HG03066 (cell line): ENCODE measurements at regions not wholly inside any gene's neighbourhood (a gene's known extent, or its start where the extent isn't known, plus 50 kb on each side); places are given as distances from the start of the nearest gene placed in this dataset.

Source experiments
- ATAC-seq: cut with Tn5 transposase; IDR thresholded peaks from one replicate; pipeline ENCODE4 v1.9.1; 2021; ENCODE audit warnings: low read depth; ENCODE audit not compliant: unreplicated experiment

DNA sequence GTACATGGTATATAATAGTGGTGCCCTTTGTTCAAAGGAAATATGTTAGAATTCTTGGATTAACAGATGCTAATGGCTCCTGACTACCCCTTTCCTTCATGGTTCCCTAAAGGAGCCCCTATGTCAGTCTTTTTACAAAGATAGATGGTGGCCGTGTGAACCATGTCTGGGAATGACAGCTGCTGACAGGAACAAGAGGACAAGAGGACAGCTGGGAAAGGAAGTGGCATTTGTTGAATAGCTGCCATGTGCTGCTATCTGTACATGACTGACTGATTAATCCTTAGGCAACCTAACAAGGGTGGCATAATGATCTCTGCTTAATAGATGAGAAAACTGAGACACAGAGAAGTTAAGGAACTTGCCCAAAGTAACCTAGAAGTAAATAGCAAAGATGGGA lies 321.7 kb downstream of the ZNF621 start:
- no peak for ATAC-seq

DNA sequence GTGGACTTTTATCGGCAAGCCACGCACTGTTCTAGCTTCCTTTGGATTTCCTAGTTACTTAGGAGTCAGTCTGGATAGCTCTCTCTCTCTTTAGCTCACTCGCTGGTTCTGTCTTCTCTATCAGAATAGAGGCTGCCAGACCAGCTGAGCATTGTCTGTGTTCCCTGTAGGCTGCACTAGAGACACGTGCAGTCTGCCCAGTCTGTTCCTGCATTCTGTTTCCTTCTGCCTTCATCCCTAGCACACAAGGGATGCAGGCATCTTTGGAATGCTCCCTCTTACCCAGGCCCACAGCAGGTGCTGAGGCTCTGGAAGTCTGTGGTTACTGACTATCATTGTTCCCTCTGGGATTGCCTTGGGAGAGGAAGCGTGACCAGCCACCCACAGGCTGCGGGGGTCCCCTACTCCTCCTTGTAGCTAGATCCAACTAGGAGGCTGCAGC lies 322.8 kb downstream of the ZNF621 start:
- no peak for ATAC-seq

DNA sequence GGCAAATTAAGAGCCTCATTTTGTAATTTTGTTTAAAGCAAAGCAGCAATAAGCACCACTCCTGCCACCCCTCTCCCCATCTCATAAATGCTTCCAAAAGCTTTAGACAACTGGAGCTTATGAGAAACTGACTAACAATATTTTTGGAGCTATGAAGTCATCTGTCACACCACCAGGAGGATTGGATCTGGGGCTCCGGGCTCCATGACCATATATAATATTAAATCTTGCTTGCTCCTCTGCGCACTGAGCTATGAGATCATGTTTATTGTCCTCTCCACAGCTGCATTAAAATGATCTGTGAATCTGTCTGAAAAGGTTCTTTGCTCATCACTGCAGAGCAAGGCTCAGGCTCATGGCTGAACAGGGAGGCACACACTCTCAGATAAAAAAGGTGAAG lies 323.7 kb downstream of the ZNF621 start:
- ATAC-seq, result no peak

DNA sequence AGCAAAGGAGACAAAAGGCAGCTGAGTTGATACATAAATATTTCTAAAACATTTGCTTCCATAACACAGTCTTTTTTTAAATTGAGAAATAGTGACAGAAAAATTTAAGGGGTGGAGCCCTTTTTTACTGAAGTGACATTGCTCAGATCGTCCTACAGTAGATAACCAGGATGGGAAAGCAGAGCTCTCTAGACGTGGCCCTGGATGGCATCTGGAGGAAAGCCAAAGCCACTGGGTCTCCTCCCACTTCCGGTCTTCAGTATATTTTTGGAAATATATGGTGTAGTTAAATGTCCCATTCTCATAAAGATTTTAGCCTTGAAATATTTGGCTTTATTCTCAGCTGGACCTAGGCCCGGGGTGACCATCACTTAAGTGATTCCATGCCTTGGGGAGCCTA lies 326.1 kb downstream of the ZNF621 start:
- no peak for ATAC-seq

DNA sequence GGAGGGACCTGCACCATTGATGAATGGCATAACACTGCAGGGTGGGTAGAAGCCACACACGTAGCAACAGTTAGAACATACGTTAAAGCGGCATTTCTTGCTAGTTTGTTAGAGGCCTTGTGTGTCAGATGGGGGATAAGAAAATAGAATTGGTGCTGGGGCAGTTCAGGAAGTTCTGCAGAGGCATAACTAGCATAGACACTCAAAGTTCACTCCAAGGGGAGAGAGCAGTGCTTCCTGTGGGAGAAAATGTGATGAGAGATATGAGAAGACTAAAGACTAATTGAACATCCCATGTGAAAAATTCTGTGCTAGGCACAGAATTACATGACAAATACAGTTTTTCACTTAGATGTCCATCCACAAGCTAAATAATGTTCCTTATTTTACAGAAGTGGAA lies 327.1 kb downstream of the ZNF621 start:
- no peak for ATAC-seq

DNA sequence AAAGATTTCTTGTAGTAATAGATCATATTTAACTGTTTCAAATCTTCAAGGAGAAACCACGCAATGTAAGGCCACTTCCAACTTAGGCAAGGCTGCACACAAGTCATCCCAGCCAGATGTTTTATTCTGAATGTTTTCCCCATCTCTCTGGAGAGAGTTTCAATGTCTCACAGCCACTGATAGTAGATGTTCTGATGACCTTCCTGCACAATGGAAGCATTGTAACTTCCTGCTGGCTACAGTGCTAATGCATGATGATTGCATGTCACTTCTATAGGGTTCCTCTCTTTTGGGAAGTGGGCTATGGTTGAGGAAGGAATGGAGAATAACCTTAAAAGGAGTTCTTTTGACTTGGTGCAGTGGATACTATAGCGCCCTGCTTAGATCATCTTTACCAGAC lies 328.0 kb downstream of the ZNF621 start:
- no peak for ATAC-seq

DNA sequence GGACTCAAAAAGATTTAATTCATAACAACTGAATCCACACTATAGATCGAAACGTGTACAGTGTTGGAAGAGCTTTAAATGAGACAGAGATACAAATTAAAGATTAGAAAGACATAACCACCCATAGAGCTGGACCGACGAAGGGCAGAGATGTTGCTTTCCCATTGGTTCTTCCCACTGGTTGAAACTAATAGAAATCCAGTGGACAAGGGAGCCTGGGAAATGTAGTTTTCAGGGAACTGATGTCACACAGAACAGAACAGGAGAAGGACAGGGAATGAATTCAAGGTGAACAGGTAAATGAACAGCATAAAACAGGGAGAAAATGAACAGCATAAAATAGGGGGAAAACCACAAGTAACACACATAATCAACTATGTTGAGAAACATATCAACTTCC lies 328.7 kb downstream of the ZNF621 start:
- no peak for ATAC-seq

DNA sequence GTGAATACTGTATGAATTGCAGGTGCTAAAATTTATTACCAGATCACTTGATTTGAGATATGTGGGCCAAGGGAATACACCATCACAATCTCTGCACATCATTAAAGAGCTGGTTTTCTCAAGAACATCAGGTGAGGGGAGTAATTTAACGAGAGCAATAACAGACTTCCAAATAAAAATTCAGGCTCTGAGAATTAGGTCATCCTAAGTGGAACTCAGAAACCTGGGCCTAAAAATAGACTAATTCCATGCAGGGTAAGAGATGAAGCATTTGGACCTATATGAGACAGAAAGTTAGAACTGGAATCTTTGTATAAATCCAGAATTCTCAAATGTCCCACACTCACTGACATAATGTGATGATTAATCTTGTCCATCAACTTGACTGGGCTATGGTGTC lies 331.1 kb downstream of the ZNF621 start:
- ATAC-seq, result no peak

DNA sequence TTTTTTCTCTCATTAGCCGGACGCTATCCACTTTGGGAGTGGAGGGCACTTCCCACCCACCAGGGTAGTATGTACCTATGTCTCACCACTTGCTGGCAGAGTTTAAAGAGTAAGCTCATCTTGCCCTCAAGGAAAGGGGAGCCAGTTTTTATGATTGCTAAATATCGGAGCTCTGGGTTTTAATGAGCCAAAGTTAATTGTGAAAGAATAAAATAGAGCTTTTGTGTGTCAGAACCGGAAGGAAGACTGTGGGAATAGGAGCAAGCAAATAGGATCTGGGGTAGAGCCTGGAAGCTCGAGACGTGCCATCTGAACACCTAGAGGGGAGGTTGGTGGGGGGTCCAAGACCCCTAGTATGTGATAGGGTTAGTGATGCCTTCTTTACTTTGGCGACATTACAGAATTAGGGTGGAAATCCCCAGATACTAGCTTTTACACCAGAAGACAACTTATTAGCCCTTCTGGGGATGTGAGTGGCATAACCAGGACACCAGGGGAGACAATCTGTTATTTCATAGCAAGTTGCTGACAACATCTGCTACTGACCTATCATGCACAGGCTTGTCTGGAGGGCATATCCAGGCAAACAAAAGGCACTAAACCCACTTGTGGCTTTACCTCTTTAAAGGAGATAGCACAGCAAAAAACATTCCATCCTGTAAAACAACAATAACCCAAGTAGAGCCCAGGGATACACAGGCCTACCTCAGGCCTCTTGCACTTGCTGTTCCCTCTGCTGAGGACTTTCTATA lies 333.8 kb downstream of the ZNF621 start:
- ATAC-seq, result no peak

DNA sequence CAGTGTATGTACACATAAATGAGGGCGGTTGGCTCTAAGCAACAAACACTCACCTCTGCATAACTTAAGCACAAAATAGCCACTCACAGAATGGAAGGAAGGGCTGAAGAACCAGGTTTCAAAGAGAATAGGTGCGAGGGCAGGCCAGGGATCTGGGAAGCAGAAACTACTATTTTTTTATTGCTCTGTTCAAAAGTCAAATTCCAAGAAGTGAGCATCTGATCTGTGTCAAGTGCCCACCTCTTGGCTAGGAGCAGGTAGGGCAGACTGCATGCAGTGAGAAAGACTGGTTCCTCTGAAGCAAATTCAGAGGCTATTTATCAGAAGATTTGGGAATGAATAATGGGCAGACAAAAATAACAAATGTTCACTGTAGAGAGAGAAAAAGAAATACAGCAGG lies 336.4 kb upstream of the CTNNB1 start:
- ATAC-seq, result no peak

DNA sequence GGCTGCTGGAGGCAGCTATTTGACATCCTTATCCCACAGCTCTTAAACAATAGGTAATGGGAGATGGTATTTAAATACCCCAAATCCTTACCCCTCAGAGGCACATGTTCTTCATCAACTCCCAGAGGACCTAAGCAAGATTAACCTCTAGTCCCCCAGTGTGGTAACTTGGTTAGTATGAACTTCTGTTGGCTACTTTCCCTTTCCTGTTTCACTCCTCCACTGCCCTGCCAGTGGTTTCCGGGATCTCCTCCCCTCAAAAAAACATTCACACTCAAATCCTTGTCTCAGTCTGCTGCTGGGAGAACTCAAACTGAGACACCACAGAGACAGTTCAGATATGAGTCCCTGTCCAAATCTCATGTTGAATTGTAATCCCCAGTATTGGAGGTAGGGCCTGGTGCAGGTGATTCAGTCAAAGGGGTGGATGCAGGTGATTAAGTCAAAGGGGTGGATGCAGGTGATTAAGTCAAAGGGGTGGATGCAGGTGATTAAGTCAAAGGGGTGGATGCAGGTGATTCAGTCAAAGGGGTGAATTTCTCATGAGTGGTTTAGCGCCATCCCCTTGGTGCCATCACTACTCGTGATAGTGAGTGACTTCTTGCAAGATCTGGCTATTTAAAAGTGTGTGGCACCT lies 335.0 kb upstream of the CTNNB1 start:
- no peak for ATAC-seq

DNA sequence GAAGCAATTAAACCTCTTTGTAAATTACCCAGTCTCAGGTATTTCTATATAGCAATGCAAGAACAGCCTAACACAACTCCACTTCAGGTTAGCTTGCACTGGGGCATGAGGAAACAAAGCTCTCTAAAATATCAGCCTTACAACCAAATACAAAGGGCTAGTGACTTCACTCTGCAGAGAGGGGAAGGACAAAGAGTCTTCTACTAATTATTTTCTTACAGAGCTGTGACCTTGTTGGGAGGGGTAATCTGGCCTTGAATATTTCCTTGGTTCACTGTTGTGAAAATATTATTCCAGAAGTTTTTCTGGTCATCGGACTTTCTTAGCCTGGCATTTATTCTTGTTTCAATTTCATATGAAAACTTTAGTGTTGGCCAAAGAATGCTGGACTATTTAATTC lies 334.4 kb upstream of the CTNNB1 start:
- ATAC-seq, result no peak

DNA sequence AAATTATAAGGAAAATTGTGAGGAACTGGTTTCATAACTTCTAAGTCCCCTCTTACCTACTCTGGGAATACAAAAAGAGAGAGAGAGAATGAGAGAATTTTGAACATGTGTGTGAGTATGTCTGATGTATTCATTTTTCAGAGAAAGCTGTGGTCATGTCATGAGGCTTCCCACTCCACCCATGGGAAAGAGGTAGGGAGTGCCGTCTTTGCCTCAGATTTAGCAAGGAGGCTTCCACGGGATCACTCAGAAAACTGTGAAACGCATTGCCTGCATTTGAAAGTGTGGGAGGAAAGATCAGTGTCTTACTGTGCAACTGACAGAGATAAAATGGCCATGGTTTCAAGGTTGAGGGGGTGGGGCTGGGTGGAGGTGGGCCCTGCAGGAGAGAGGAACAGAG lies 331.5 kb upstream of the CTNNB1 start:
- no peak for ATAC-seq

DNA sequence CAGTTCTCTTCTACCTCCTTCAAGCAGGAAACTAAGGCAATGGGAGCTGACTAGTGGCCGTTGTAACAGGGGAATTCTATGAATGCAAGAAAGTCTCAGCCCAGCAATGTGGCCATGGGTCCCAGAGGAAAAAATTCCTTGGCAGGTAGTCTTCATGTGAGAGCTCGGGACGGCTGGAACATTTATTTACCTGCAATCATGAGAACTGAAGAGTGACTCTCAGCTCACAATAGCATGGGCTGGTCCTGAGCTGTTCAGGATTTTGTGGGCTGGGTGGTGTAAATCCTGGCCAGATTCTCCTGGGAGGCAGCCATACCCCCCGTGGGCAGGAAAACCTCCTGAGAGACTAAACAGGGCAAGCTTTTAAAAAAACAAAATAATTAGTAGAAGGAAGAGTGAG lies 330.3 kb upstream of the CTNNB1 start:
- ATAC-seq, result no peak

DNA sequence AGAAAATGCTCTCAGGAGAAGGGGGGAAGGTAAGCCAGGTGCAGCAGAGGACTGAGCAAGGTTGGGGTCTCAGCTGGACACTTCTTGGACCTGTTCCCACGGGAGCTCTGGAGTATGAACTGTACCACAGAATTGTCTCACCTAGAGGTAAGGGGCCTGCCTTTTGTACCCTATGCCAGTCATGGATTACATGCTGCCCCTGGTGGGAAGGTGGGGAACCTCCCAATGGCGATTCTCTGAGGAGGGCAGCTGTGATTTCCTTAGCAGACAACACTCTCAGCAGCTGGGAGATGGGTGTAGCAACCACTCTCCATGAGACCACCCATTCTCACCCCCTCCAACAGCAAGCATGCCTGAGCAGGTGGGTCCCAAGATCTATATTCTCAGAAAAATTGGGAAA lies 329.4 kb upstream of the CTNNB1 start:
- no peak for ATAC-seq

DNA sequence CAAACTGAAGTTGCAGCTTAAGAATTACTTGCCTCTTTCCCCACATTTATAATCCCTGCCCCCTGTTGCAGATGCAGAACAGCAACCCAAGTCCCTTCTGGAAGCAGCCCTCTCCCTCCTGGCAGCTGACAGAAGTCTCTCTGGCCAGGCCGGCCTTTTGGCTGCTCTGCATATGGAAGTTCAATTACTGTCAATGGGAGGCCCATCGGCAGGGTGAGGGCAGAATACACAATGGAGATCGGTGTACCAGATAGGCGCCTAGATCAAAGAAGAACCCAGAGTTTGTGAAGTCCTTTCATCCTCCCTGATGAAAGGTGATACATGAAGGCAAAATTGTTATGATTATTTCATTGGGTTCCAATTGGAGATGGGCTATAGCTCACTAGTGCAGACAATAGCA lies 327.9 kb upstream of the CTNNB1 start:
- no peak for ATAC-seq

DNA sequence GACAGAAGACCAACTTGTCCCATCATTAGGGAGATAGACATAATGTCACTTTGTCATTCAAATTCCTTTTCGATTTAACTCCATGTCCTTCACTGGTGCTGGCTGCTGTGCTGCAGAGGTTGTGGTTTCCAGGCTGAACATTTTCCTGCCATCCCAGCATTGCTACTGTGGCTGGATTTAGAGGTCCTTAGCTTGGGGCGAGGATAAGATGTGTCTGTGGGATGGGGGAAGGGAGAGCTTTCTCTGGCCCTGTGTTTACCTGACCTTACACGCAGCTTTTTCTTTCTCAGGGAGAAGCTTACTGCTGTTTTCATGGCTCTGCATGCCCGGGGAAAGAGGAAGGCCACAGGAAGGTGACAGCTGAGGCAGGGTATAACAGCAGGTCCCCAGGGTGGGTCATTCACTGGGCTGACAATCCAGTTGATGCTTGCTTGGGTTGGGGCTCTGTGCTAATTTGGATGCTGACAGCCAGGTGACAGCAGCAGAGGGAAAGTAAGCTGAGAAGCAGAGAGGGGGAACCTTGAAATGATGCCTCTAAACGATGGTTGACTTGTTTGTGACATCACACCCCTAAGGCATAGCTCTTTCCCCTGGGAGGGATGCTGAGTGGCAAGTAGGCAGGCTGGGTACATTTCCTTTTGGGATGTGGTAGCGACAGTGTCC lies 326.9 kb upstream of the CTNNB1 start:
- ATAC-seq, result no peak

DNA sequence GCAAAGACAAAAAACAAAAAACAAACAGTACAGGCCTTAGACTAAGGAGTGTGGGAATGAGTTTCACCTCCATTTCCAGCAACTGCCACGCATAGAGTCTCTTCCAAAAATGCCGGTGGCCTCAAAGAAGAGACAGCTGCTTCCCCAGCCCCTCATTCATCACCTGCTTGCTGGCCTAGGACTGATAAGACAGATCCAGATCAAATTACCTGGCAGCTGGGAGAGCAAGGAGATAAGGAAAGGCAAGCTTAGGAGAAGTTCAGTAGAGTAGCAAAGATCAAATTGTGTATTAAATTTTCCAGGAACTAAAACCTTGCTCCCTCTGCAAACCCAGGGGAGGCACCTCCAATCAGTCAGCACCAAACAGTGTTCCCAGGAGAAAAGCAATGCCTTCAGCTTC lies 325.8 kb upstream of the CTNNB1 start:
- no peak for ATAC-seq

DNA sequence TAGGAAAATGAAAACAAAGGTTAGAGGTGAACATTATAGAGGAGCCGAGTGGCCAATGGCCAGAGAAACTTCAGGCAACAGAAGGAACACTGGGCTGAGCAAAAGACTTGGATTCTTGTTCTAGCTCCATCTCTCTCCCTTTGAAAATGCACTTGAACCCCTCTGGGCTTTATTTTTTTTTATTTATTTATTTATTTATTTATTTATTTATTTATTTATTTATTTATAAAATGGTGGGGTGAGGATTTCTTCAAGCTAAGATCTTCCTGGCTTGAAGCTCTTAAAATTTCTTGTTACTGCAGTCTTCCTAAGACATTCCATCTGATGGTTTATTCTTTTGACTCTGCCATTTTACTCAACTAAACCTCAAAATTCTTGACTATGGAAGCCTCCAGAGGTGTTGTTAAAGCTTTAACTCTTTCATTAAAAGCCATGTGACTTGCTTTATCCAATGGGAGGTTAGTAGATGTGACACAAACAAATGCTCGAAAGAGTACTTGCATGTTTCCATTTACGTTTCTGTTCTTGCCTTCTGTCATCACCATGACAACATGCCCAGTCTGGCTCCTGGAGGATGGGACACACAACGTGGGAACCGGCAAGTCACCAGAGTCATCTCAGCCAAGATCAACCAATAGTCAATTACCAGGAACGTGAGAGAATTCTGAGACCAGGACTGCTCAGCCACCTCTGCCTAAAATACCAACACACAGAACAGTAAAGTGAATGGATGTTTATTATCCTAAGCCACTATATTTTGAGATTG lies 325.2 kb upstream of the CTNNB1 start:
- ATAC-seq, result no peak

DNA sequence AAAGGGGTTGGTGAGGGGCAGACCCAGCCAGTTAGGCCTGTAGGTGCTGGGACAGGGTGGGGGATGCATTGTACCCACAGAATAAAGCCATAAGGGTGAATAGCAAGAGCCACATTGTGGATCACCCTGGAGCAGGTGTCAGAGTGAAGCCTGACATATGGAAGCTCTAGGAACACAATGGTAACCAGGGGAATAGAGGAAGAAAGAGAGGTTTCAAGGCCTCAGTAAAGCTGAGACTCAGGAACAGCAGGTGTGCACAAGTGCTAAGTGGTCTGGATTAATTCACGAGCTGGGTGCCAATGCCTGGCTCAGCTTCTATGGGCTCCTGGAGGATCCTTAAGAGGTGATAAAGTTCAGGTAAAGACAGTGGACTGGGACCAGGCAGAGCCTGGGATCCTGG lies 323.7 kb upstream of the CTNNB1 start:
- ATAC-seq, result no peak

DNA sequence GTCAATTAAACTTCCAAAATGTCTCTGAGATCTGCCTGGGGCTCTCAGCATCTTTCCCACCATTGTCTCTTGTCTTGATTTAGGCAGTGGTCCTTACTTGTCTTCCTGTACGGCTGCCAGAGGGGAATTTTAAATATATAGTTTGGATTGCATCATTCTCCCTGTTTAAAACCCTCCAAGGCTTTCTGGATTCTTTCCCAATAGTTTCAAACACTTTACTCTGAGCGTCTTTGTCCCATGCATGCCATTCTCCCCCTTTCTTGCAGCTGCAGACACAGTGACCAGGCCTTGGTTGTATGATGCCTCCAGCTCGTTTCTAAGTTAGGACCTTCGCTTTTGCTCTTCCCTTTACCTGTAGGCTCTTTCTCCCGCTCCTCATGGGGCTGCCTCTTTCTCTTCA lies 323.3 kb upstream of the CTNNB1 start:
- no peak for ATAC-seq
